ENCODE measurements at regions not wholly inside any gene's neighbourhood (a gene's known extent, or its start where the extent isn't known, plus 50 kb on each side); places are given as distances from the start of the nearest gene placed in this dataset.

- DNase-seq (ENCODE audit: low read depth), result no peak
These were observed 177.7 kb upstream of the MCTP2 start for GRCh38 chr15:94053626-94054025.

DNA sequence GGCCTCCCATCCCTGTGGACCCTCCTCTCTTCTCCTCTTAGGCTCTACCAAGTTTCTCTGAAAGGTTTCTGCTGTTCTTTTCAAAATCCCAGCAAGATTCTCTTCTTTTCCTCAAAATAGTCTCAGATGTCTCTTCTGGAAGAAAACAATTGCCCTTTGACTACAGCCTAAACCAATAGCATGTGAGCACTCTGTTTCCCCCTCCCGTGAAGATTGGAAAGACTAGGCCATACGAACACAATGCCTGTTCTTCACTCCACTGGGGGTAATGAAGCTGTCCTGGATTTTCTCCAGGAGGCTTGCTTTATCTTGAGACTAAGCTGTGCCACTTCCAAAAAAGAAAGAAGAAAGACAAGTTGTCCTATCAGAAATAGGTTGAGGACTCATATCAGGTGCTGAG, 178.7 kb upstream of the MCTP2 start:
- no peak for DNase-seq (ENCODE audit: low read depth)

GRCh38 chr15:94047566-94047965, 183.8 kb upstream of the MCTP2 start:
- DNase-seq (ENCODE audit: low read depth), result no peak

GRCh38 chr15:94042180-94042928, 189.0 kb upstream of the MCTP2 start:
- DNase-seq (ENCODE audit: low read depth), result no peak

DNA sequence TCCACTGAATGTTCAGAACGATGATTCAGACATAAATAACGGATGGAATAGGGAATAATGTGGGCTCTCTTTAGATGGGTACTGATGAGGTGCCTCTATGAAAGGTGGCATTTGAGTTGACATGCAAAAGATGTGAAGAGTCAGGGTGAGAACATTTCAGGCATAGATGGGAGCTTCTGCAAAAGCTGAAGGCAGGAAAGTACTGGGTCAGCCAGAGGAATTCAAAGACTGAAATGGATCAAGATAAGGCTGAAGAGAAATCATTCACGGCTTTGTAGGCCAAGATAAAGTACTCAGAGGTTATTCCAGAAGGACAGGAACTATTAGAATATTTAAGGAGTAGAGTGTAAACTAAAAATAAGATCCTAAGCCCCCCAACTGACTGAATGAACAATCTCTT, 189.6 kb upstream of the MCTP2 start:
- DNase-seq (ENCODE audit: low read depth), result no peak

- DNase-seq (ENCODE audit: low read depth), result no peak
These were observed 190.7 kb upstream of the MCTP2 start for GRCh38 chr15:94040541-94041248.

DNA sequence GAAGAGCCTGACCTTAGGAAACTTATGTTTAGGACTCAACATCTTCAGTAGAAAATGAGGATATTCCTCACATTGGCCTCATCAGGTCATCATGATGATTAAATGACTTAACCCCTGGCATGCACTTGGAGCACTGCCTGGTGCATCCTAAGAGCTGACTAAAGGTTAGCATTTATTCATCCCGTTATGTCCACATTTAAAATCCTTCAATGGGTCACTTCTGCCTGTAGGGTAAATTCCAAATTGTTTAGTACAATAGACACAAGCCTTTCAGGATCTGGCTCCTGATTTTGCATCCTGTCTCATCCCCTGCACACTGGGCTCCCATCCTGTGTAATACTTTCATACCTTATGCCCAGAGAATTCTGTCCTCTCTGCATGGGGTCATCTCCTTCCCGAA, 195.2 kb upstream of the MCTP2 start:
- DNase-seq (ENCODE audit: low read depth), result no peak

- no peak for DNase-seq (ENCODE audit: low read depth)
These were observed 197.7 kb upstream of the MCTP2 start for GRCh38 chr15:94033683-94034020.

DNA sequence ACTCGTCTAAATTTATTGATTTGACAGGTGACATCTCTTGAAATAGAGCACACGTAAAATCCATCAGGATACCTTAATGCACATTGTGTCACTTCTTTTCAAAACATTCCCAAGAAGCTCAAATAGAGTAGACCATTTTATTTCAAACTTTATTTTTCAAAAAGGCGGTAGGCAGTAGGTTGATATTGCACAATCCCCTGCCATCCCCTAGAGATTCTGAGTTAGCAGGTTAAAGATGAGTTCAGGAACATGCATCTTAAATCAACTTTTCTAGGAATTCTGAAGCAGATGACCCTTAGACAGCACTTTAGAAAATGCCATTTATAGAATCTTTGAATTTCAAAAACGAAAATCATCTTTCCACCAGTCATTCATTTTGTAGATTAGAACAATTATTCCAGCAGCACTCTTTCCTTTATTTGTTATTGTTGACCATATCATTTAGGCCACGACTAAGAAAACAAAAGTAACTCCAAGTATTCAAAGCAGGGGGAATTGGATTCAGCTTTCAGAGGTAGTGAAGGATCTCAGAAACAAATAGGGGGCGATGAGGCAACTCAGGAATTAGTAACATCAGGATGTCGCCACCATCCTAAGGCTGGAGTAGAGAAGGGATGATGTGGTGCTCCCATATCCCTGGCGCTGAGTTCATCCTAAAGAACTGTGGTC, 198.2 kb upstream of the MCTP2 start:
- DNase-seq (ENCODE audit: low read depth), result no peak

- DNase-seq (ENCODE audit: low read depth), result no peak
These were observed 198.8 kb upstream of the MCTP2 start for GRCh38 chr15:94032571-94032970.

- DNase-seq (ENCODE audit: low read depth), result no peak
These were observed 200.3 kb upstream of the MCTP2 start for GRCh38 chr15:94031072-94031471.

DNA sequence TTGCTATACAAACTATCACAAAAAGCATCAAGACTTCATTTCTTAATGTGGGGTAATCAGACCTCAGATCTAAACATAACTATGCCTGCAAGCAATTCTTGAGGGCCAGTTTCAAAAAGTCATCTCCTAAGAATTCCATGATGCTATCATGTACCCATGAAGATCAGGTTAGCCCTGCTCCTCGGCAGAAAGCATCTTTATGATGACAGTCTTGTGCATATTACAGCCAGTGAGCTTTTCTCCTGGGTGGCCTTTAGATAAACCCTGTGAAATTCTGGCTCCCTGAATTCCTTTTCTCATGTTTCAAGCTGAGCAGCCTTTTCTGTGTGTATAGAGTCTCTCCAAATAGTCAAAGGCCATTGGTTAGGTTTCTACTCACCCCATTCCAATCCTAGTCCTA, 201.9 kb upstream of the MCTP2 start:
- no peak for DNase-seq (ENCODE audit: low read depth)

DNA sequence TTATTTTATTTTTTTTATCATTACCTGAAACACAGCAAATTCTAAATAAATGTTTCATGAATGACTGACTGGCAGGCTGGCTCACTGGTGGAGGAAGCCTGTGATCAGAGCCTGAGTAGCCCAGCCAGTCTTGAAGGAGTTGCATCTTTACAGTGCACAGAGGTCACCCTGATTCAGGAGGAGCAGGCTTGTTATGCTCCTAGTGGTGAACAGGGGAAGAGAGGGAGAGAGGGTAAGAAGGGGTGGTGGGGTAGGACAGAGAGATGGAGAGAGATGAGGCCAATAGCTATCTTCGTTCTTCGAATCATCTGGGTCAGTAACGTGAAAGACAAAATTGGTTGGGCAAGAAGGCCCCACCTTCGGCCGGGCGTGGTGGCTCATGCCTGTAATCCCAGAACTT, 202.6 kb upstream of the MCTP2 start:
- DNase-seq (ENCODE audit: low read depth), result no peak

DNA sequence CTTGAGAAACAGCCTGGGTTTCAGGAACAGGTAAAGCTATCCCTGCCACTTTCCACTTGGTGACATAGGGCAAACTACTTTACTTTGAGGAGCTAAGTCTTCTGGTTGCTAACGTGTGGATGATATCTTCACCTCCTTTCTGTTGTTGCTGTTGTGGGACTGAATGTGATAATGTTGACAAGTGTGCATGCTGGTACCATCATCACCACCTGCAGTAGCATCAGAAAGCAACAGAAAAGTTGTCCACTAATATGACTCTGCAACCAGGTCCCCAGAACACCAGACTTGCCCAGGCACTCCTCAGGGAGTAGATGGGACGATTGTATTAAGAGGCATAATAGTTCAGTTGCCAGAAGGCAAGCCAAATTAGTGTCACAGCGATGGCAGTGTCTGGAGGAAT, 203.2 kb upstream of the MCTP2 start:
- no peak for DNase-seq (ENCODE audit: low read depth)

DNA sequence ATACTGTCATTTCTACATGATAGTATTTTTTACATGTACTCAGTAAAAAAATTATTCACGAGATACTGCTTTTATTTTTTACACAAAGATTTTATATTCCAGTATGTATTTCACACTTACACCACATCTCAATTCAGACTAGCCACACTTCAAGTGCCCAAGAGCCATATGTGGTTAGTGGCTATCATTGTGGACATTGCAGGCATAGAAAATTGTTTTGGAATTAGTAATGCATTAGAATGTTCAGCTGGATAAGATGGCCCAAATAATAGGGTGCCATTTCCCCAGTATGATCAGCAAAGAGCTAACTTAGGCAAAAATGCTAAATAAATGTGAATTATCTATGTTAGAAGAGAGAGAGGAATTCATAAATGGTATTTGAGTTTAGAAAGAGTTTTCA, 203.8 kb upstream of the MCTP2 start:
- no peak for DNase-seq (ENCODE audit: low read depth)

GRCh38 chr15:94026458-94027304, 204.7 kb upstream of the MCTP2 start:
- no peak for DNase-seq (ENCODE audit: low read depth)

GRCh38 chr15:94023531-94023930, 207.8 kb upstream of the MCTP2 start:
- DNase-seq (ENCODE audit: low read depth), result no peak

- DNase-seq (ENCODE audit: low read depth), result no peak
These were observed 209.6 kb upstream of the MCTP2 start for GRCh38 chr15:94021621-94022320.

DNA sequence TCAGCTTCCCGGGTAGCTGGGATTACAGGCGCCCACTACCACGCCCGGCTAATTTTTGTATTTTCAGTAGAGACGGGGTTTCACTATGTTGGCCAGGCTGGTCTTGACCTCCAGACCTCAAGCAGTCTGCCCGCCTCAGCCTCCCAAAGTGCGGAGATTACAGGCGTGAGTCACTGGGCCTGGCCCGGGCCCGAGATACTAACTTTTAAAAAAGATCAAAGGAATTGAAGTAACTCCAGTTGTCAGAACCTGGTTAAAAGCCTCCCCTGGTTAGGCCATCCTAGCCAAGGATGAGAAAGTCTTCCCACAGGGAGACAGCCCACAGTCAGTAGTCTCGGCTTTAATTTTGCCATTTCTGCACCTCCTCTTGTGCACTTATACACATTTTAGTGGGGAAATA, 212.3 kb upstream of the MCTP2 start:
- no peak for DNase-seq (ENCODE audit: low read depth)

DNA sequence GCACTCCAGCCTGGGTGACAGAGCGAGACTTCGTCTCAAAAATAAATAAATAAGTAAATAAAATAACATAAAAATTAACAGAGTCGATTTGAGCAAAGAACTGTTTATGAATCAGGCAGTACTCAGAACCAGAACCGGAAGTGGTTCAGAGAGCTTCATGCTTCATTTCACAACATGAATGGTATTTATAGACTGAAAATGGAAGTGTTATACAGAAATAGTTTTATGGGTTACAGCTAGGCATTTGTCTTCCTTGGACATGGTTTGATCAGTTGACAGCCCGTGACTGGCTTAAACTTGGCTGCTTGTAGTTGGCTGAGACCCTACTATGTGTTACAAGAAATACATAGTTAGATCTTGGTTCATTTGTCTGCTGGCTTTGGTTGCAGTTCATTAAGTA, 216.0 kb upstream of the MCTP2 start:
- no peak for DNase-seq (ENCODE audit: low read depth)

- DNase-seq (ENCODE audit: low read depth), result no peak
These were observed 223.0 kb upstream of the MCTP2 start for GRCh38 chr15:94008104-94009074.
